Effector memory CD4-positive, alpha-beta T cell (primary cell): ENCODE measurements at regions not wholly inside any gene's neighbourhood (a gene's known extent, or its start where the extent isn't known, plus 50 kb on each side); places are given as distances from the start of the nearest gene placed in this dataset.

Experiments
- DNase-seq, 3 donors: peaks; one replicate each; pipeline ENCODE4 v3.0.0-alpha.2; 2020
- H3K27ac ChIP-seq: 2 replicates; pipeline ENCODE4 v1.7.0; 2013; ENCODE audit warnings: mild to moderate bottlenecking, low read length, moderate library complexity; ENCODE audit not compliant: insufficient read depth, poor library complexity, severe bottlenecking
- H3K27me3 ChIP-seq: replicated peaks from 2 replicates; pipeline ENCODE4 v1.7.0; 2013; ENCODE audit warnings: mild to moderate bottlenecking, low read length; ENCODE audit not compliant: insufficient read depth, control insufficient read depth, poor library complexity, severe bottlenecking
- H3K36me3 ChIP-seq: 2 replicates; pipeline ENCODE4 v1.7.0; 2013; ENCODE audit warnings: mild to moderate bottlenecking, low read length, moderate library complexity; ENCODE audit not compliant: control insufficient read depth, insufficient read depth
- H3K4me1 ChIP-seq: 2 replicates; pipeline ENCODE4 v1.7.0; 2013; ENCODE audit warnings: low read length, mild to moderate bottlenecking; ENCODE audit not compliant: control insufficient read depth, insufficient read depth, poor library complexity, severe bottlenecking
- H3K4me3 ChIP-seq: 2 replicates; pipeline ENCODE4 v1.7.0; 2013; ENCODE audit warnings: low read length, low read depth, mild to moderate bottlenecking; ENCODE audit not compliant: insufficient read depth, poor library complexity, severe bottlenecking
- H3K9me3 ChIP-seq: 2 replicates; pipeline ENCODE4 v1.7.0; 2013; ENCODE audit warnings: mild to moderate bottlenecking, low read length, moderate library complexity; ENCODE audit not compliant: control insufficient read depth

- Histone ChIP-seq H3K36me3 (no peaks in the 10 kb centered on the region), H3K27me3 (peaks cover 5% of the 10 kb centered on the region), H3K9me3 (no peaks in the 10 kb centered on the region), H3K27ac (no peak overlapping the region), H3K4me3 (no peak overlapping the region), H3K4me1 (no peaks in the 10 kb centered on the region)
- DNase-seq, result no peak
Measured at GRCh38 chr9:126261584-126262356, 64.9 kb upstream of the MVB12B start.

- no peak for DNase-seq
- no peak overlapping the region for H3K27ac ChIP-seq
- no peaks in the 10 kb centered on the region for H3K9me3 ChIP-seq
- H3K4me3 ChIP-seq, result no peak overlapping the region
- H3K27me3 ChIP-seq, result peaks cover 5% of the 10 kb centered on the region
- no peaks in the 10 kb centered on the region for H3K36me3 ChIP-seq
- no peaks in the 10 kb centered on the region for H3K4me1 ChIP-seq
Measured at GRCh38 chr9:126262738-126263137, 63.9 kb upstream of the MVB12B start.

GRCh38 chr9:126270556-126270955, 56.1 kb upstream of the MVB12B start:
- H3K9me3 ChIP-seq, result no peaks in the 10 kb centered on the region
- H3K4me1 ChIP-seq, result no peaks in the 10 kb centered on the region
- no peak overlapping the region for H3K4me3 ChIP-seq
- DNase-seq, result no peak
- no peaks in the 10 kb centered on the region for H3K36me3 ChIP-seq
- no peaks in the 10 kb centered on the region for H3K27me3 ChIP-seq
- no peak overlapping the region for H3K27ac ChIP-seq

GRCh38 chr9:126275386-126276001, 51.1 kb upstream of the MVB12B start:
- Histone ChIP-seq H3K4me3 (no peak overlapping the region), H3K27me3 (peaks cover 4% of the 10 kb centered on the region), H3K36me3 (no peaks in the 10 kb centered on the region), H3K27ac (no peak overlapping the region), H3K9me3 (no peaks in the 10 kb centered on the region), H3K4me1 (no peaks in the 10 kb centered on the region)
- DNase-seq, result no peak

GRCh38 chr9:126276056-126276728, 50.4 kb upstream of the MVB12B start:
- H3K4me1 ChIP-seq, result no peaks in the 10 kb centered on the region
- DNase-seq, result no peak
- no peak overlapping the region for H3K4me3 ChIP-seq
- H3K36me3 ChIP-seq, result no peaks in the 10 kb centered on the region
- peaks cover 4% of the 10 kb centered on the region for H3K27me3 ChIP-seq
- no peak overlapping the region for H3K27ac ChIP-seq
- no peaks in the 10 kb centered on the region for H3K9me3 ChIP-seq
